ENCODE measurements at regions not wholly inside any gene's neighbourhood (a gene's known extent, or its start where the extent isn't known, plus 50 kb on each side); places are given as distances from the start of the nearest gene placed in this dataset.
A peak's percentile ranks its signal among the peaks of the same experiment; 100 is the strongest.
"Not testable (repeated sequence)": the region's sequence is repeated elsewhere in the genome, so short reads cannot be mapped to it uniquely, and the experiment has no call there.

- no peaks in the 10 kb centered on the region for H3K9me3 Mint-ChIP-seq
- ChIA-PET POLR2A (ENCODE audit: partially characterized antibody) (no interaction called here), CTCF (ENCODE audit: partially characterized antibody) (no interaction called here)
- DNase-seq, result no peak
- no peaks in the 10 kb centered on the region for H3K27me3 ChIP-seq (ENCODE audit: insufficient read depth, low read length)
- H3K27ac Mint-ChIP-seq, result no peak overlapping the region
- H3K27me3 Mint-ChIP-seq, result no peaks in the 10 kb centered on the region
- no peak overlapping the region for H3K4me3 Mint-ChIP-seq
- no peaks in the 10 kb centered on the region for H3K36me3 ChIP-seq (ENCODE audit: insufficient read depth, low read length)
- no peak overlapping the region for H3K27ac ChIP-seq (ENCODE audit: low read depth, low read length)
- no peaks in the 10 kb centered on the region for H3K36me3 Mint-ChIP-seq
- intact Hi-C loops (cut with micrococcal nuclease), result no loop called here
- H3K4me3 ChIP-seq (ENCODE audit: low read length in 2 of 2), result no peak overlapping the region
- no peaks in the 10 kb centered on the region for H3K9me3 ChIP-seq (ENCODE audit: control insufficient read depth in 1 of 2, low read length in 2 of 2)
- H3K4me1 Mint-ChIP-seq, result no peaks in the 10 kb centered on the region
- no peaks in the 10 kb centered on the region for H3K4me1 ChIP-seq (ENCODE audit: insufficient read depth, low read length)
Measured at GRCh38 chr3:189410522-189410921, 220.7 kb upstream of the TP63 start.

DNA sequence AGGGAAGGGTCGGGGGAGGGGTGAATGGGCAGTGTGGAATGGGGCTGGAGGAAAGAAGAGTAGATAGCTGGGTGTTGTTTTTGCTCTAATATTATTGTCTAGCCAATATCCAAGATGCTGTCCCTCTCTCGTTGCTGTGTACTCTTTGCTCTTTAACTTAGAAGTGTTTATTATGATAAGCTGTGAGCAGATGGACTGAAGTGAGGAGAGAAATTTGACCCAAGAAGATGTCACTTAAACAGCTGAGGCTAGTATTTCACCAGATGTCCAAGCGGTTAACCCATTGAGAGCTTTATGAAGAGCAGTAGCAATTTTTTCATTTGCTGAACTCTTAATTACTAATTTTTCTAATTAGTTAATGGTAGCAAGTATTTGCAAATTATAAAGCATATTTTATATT is 212.2 kb upstream of the TP63 start:
- Histone ChIP-seq H3K4me3 (ENCODE audit: low read length in 2 of 2) (no peak overlapping the region), H3K4me1 (ENCODE audit: insufficient read depth, low read length) (no peaks in the 10 kb centered on the region), H3K27me3 (ENCODE audit: insufficient read depth, low read length) (no peaks in the 10 kb centered on the region), H3K9me3 (ENCODE audit: control insufficient read depth in 1 of 2, low read length in 2 of 2) (no peaks in the 10 kb centered on the region), H3K27ac (ENCODE audit: low read depth, low read length) (no peak overlapping the region), H3K36me3 (ENCODE audit: insufficient read depth, low read length) (no peaks in the 10 kb centered on the region)
- intact Hi-C loops (cut with micrococcal nuclease), result no loop called here
- H3K36me3 Mint-ChIP-seq, result no peaks in the 10 kb centered on the region
- peaks cover 0 to 1% (median 0%) of the 10 kb centered on the region in 8 donors for H3K9me3 Mint-ChIP-seq
- DNase-seq, result no peak
- no peak overlapping the region for H3K27ac Mint-ChIP-seq
- H3K4me3 Mint-ChIP-seq, result peak overlapping the region in 1 of 8 donors; percentile 21
- ChIA-PET POLR2A (ENCODE audit: partially characterized antibody) (no interaction called here), CTCF (ENCODE audit: partially characterized antibody) (no interaction called here)
- no peaks in the 10 kb centered on the region for H3K27me3 Mint-ChIP-seq
- H3K4me1 Mint-ChIP-seq, result peaks cover 3 to 9% (median 4%) of the 10 kb centered on the region in 4 donors

DNA sequence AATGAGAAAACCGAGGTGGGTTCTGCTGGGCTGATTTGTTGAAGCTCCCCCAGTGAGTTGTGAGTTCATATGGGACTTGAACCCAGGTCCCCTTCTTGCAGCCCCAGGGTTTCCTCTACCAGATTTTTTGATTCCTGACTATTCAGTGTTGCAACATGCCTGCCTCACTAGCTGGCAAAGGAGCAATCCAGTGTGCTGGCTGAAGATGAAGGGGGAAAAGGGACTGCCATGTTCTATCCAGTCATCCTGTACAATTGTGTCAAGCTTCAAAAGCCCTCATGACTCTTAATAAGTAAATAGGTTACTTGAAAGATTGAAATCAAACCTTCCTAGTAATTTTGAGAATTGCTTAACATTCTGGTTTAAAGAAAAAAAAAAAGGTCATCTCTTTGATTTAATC is 211.5 kb upstream of the TP63 start:
- Mint-ChIP-seq H3K27me3 (no peaks in the 10 kb centered on the region), H3K36me3 (no peaks in the 10 kb centered on the region), H3K9me3 (peaks cover 0 to 1% (median 0%) of the 10 kb centered on the region in 8 donors), H3K4me1 (peaks cover 3 to 9% (median 4%) of the 10 kb centered on the region in 4 donors), H3K27ac (no peak overlapping the region), H3K4me3 (no peak overlapping the region)
- ChIA-PET POLR2A (ENCODE audit: partially characterized antibody) (no interaction called here), CTCF (ENCODE audit: partially characterized antibody) (no interaction called here)
- no peaks in the 10 kb centered on the region for H3K4me1 ChIP-seq (ENCODE audit: insufficient read depth, low read length)
- H3K4me3 ChIP-seq (ENCODE audit: low read length in 2 of 2), result no peak overlapping the region
- no peaks in the 10 kb centered on the region for H3K36me3 ChIP-seq (ENCODE audit: insufficient read depth, low read length)
- no peaks in the 10 kb centered on the region for H3K27me3 ChIP-seq (ENCODE audit: insufficient read depth, low read length)
- DNase-seq, result no peak
- H3K9me3 ChIP-seq (ENCODE audit: control insufficient read depth in 1 of 2, low read length in 2 of 2), result no peaks in the 10 kb centered on the region
- no peak overlapping the region for H3K27ac ChIP-seq (ENCODE audit: low read depth, low read length)
- intact Hi-C loops (cut with micrococcal nuclease), result no loop called here

DNA sequence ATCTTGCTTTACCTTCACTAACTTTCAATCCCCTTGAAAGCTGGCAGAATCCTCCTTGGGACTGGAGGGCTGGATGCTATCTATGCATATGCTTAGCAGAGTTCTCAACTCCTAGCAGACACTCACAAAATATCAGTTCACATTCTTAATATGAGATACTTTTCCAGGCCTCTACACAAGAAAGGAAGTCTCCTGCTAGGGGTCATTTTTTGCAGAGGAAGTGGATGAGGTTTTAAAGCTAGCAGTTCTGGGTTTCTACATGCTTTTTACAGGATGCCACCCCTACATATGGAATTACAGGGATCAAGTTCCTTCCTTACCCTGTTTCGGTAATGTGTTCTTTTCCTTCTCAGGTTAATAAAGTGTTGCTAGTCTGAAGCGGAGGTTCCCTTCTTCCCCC is 206.3 kb upstream of the TP63 start:
- Mint-ChIP-seq H3K9me3 (peaks cover 0 to 7% (median 1%) of the 10 kb centered on the region in 8 donors), H3K27ac (no peak overlapping the region), H3K4me3 (no peak overlapping the region), H3K4me1 (peaks cover 3 to 12% (median 6%) of the 10 kb centered on the region in 4 donors), H3K27me3 (no peaks in the 10 kb centered on the region), H3K36me3 (no peaks in the 10 kb centered on the region)
- no peak overlapping the region for H3K27ac ChIP-seq (ENCODE audit: low read depth, low read length)
- CTCF ChIA-PET (ENCODE audit: partially characterized antibody), result no interaction called here
- no peaks in the 10 kb centered on the region for H3K36me3 ChIP-seq (ENCODE audit: insufficient read depth, low read length)
- DNase-seq, result no peak
- H3K4me1 ChIP-seq (ENCODE audit: insufficient read depth, low read length), result no peaks in the 10 kb centered on the region
- POLR2A ChIA-PET (ENCODE audit: partially characterized antibody), result interaction anchor here (1.2 kb wide), 1 partner anchor 100 kb away, joined by 4 read pairs; no protein-coding TSS in a partner anchor
- H3K9me3 ChIP-seq (ENCODE audit: control insufficient read depth in 1 of 2, low read length in 2 of 2), result no peaks in the 10 kb centered on the region
- H3K27me3 ChIP-seq (ENCODE audit: insufficient read depth, low read length), result no peaks in the 10 kb centered on the region
- intact Hi-C loops (cut with micrococcal nuclease), result no loop called here
- H3K4me3 ChIP-seq (ENCODE audit: low read length in 2 of 2), result no peak overlapping the region

- ChIA-PET CTCF (ENCODE audit: partially characterized antibody) (no interaction called here), POLR2A (ENCODE audit: partially characterized antibody) (no interaction called here)
- intact Hi-C loops (cut with micrococcal nuclease), result no loop called here
- no peaks in the 10 kb centered on the region for H3K27me3 ChIP-seq (ENCODE audit: insufficient read depth, low read length)
- H3K9me3 ChIP-seq (ENCODE audit: control insufficient read depth in 1 of 2, low read length in 2 of 2), result no peaks in the 10 kb centered on the region
- Mint-ChIP-seq H3K27me3 (peaks cover 0 to 2% of the 10 kb centered on the region in 2 donors), H3K4me1 (peaks cover 0 to 7% (median 0%) of the 10 kb centered on the region in 4 donors), H3K9me3 (peaks cover 2 to 23% (median 18%) of the 10 kb centered on the region in 8 donors), H3K27ac (no peak overlapping the region), H3K36me3 (peaks cover 0 to 10% of the 10 kb centered on the region in 2 donors), H3K4me3 (no peak overlapping the region)
- H3K27ac ChIP-seq (ENCODE audit: low read depth, low read length), result no peak overlapping the region
- no peak overlapping the region for H3K4me3 ChIP-seq (ENCODE audit: low read length in 2 of 2)
- H3K36me3 ChIP-seq (ENCODE audit: insufficient read depth, low read length), result no peaks in the 10 kb centered on the region
- no peak for DNase-seq
- H3K4me1 ChIP-seq (ENCODE audit: insufficient read depth, low read length), result no peaks in the 10 kb centered on the region
Measured at GRCh38 chr3:189429019-189429418, 202.2 kb upstream of the TP63 start.

DNA sequence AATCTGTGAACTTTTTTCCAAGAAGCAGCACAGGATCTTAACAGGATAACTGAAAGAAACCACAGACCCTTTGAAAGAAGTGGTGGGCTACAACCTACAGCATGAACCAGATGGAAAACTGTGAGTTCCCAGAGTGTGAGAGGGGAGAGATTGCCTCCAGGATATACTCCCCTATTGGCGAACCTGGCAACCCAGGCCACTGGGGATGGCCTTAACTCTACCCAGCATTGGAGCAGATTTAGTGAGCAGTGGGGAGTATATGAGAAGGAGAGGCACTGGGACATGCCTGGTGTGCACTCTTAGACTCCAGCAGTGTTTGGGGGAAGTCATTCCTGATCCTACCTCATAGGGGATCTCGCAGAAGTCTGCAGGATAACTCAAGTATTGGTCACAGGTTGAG is 201.0 kb upstream of the TP63 start:
- DNase-seq, result no peak
- Mint-ChIP-seq H3K27me3 (peaks cover 0 to 2% of the 10 kb centered on the region in 2 donors), H3K4me3 (no peak overlapping the region), H3K9me3 (peaks cover 2 to 25% (median 18%) of the 10 kb centered on the region in 8 donors), H3K27ac (peak overlapping the region in 1 of 7 donors; percentile 25), H3K4me1 (peaks cover 0 to 4% (median 0%) of the 10 kb centered on the region in 4 donors), H3K36me3 (peaks cover 0 to 10% of the 10 kb centered on the region in 2 donors)
- Histone ChIP-seq H3K4me1 (ENCODE audit: insufficient read depth, low read length) (no peaks in the 10 kb centered on the region), H3K4me3 (ENCODE audit: low read length in 2 of 2) (no peak overlapping the region), H3K36me3 (ENCODE audit: insufficient read depth, low read length) (no peaks in the 10 kb centered on the region), H3K9me3 (ENCODE audit: control insufficient read depth in 1 of 2, low read length in 2 of 2) (no peaks in the 10 kb centered on the region), H3K27me3 (ENCODE audit: insufficient read depth, low read length) (no peaks in the 10 kb centered on the region), H3K27ac (ENCODE audit: low read depth, low read length) (no peak overlapping the region)
- intact Hi-C loops (cut with micrococcal nuclease), result no loop called here
- ChIA-PET CTCF (ENCODE audit: partially characterized antibody) (no interaction called here), POLR2A (ENCODE audit: partially characterized antibody) (no interaction called here)

DNA sequence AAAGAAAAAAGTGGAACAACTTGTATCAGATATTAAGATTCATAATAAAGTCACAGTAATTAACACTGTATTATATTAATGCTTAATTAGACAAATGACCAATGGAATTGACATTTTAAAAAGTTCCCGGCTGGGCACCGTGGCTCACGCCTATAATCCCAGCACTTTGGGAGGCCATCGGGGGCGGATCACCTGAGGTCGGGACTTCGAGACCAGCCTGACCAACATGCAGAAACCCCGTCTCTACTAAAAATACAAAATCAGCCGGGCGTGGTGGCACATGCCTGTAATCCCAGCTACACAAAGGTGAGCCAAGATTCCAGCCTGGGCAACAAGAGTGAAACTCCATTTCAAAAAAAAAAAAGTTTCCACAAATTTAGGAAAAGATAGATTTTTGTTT is 188.9 kb upstream of the TP63 start:
- H3K36me3 ChIP-seq (ENCODE audit: insufficient read depth, low read length); H3K27me3 ChIP-seq (ENCODE audit: insufficient read depth, low read length); H3K27ac ChIP-seq (ENCODE audit: low read depth, low read length); intact Hi-C loops (cut with micrococcal nuclease); H3K27ac Mint-ChIP-seq; DNase-seq; H3K4me3 ChIP-seq (ENCODE audit: low read length in 2 of 2); H3K4me1 ChIP-seq (ENCODE audit: insufficient read depth, low read length); H3K4me1 Mint-ChIP-seq; CTCF ChIA-PET (ENCODE audit: partially characterized antibody); H3K9me3 Mint-ChIP-seq; H3K27me3 Mint-ChIP-seq; H3K4me3 Mint-ChIP-seq; H3K9me3 ChIP-seq (ENCODE audit: control insufficient read depth in 1 of 2, low read length in 2 of 2); H3K36me3 Mint-ChIP-seq: not testable (repeated sequence)
- POLR2A ChIA-PET (ENCODE audit: partially characterized antibody), result interaction anchor here (0.6 kb wide), 1 partner anchor 117 kb away, joined by 3 read pairs; no protein-coding TSS in a partner anchor

DNA sequence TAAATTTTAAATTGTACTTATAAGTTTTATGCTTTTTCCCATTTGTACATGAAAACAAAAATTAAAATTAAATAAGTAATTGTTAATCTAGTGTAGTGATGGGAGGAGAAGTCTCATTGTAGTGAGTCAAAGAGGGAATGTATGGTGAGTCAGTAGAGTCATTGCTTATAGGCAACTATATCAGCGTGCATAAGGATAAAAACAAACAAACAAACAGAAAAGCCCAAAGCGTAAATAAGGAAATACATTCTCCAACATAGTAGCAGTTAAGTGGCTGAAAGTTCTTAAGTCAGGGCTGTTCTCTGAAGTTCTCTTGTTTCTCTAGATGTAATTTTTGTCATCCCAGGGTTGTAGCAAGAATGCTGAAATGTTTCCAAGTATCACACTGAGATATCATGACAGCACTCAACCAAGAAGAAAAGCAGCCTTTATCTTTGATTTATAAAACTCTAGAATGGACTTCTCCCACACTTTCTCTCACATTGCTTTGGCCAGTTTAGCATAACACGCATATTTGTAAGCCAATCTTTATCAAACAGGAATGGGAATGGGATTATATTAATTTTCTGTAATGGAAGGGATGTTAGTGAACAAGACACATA is 184.1 kb upstream of the TP63 start:
- Mint-ChIP-seq H3K27ac (no peak overlapping the region), H3K9me3 (peaks cover 0 to 9% (median 3%) of the 10 kb centered on the region in 8 donors), H3K4me1 (no peaks in the 10 kb centered on the region), H3K27me3 (no peaks in the 10 kb centered on the region), H3K4me3 (no peak overlapping the region), H3K36me3 (no peaks in the 10 kb centered on the region)
- Histone ChIP-seq H3K27me3 (ENCODE audit: insufficient read depth, low read length) (no peaks in the 10 kb centered on the region), H3K9me3 (ENCODE audit: control insufficient read depth in 1 of 2, low read length in 2 of 2) (no peaks in the 10 kb centered on the region), H3K4me3 (ENCODE audit: low read length in 2 of 2) (no peak overlapping the region), H3K4me1 (ENCODE audit: insufficient read depth, low read length) (no peaks in the 10 kb centered on the region), H3K36me3 (ENCODE audit: insufficient read depth, low read length) (no peaks in the 10 kb centered on the region), H3K27ac (ENCODE audit: low read depth, low read length) (no peak overlapping the region)
- CTCF ChIA-PET (ENCODE audit: partially characterized antibody), result no interaction called here
- DNase-seq, result no peak
- intact Hi-C loops (cut with micrococcal nuclease), result no loop called here
- POLR2A ChIA-PET (ENCODE audit: partially characterized antibody), result no interaction called here
